PC-3 (cell line): ENCODE measurements at regions not wholly inside any gene's neighbourhood (a gene's known extent, or its start where the extent isn't known, plus 50 kb on each side); places are given as distances from the start of the nearest gene placed in this dataset.

ENCODE experiments used
- ATAC-seq: fragments of 200-7000 bp; cut with Tn5 transposase; 2 replicates; pipeline ENCODE4 v1.9.1; 2020; ENCODE audit warnings: mild to moderate bottlenecking, moderate library complexity
- BruUV-seq: library from RNA; stranded (reverse); fragments of 400-500 nt; replicated peaks from 2 replicates; lab custom pipeline; 2021; lab: Mats Ljungman, UMichigan
- CTCF ChIA-PET: fragments of 300-600 bp; sonication (Branson Sonifier 250); formaldehyde crosslinking; loops from one replicate; lab custom pipeline; 2022; ENCODE audit warnings: antibody characterized with exemption; lab: Charles Lee
- POLR2A ChIA-PET: fragments of 300-600 bp; sonication (Branson Sonifier 250); formaldehyde crosslinking; loops from one replicate; lab custom pipeline; 2022; ENCODE audit warnings: antibody characterized with exemption; ENCODE audit not compliant: unreplicated experiment; lab: Charles Lee
- DNase-seq: peaks from one replicate; pipeline ENCODE4 v3.0.0-alpha.2; 2015
- H2AFZ ChIP-seq: fragments of 300-600 bp; sonication (generic); 2 replicates; pipeline ENCODE4 v1.6.0; 2016; ENCODE audit warnings: antibody characterized with exemption, low read length
- H3F3A ChIP-seq: fragments of 300-600 bp; sonication (generic); one replicate; pipeline ENCODE4 v1.6.0; 2017; ENCODE audit warnings: antibody characterized with exemption, low read length, control low read depth, mild to moderate bottlenecking; ENCODE audit not compliant: unreplicated experiment
- H3K27ac ChIP-seq: fragments of 300-600 bp; sonication (generic); 2 replicates; pipeline ENCODE4 v1.5.1; 2016; ENCODE audit warnings: mild to moderate bottlenecking, low read length
- H3K27me3 ChIP-seq: fragments of 300-600 bp; sonication (generic); 2 replicates; pipeline ENCODE4 v1.6.1; 2016; ENCODE audit warnings: low read length, mixed read lengths
- H3K36me3 ChIP-seq: fragments of 300-600 bp; sonication (generic); 2 replicates; pipeline ENCODE4 v1.6.1; 2016; ENCODE audit warnings: low read depth, mixed run types, low read length, mixed read lengths
- H3K4me1 ChIP-seq: fragments of 300-600 bp; sonication (generic); 2 replicates; pipeline ENCODE4 v1.5.1; 2016; ENCODE audit warnings: low read length; ENCODE audit not compliant: insufficient read depth
- H3K4me2 ChIP-seq: fragments of 300-600 bp; sonication (generic); 2 replicates; pipeline ENCODE4 v1.6.0; 2016; ENCODE audit warnings: low read length
- H3K4me3 ChIP-seq: fragments of 300-600 bp; sonication (generic); 2 replicates; pipeline ENCODE4 v1.5.1; 2016; ENCODE audit warnings: mild to moderate bottlenecking, low read length, mixed read lengths
- H3K79me2 ChIP-seq: fragments of 300-600 bp; sonication (generic); 2 replicates; pipeline ENCODE4 v1.6.1; 2017; ENCODE audit warnings: low read length, mixed read lengths
- H3K9ac ChIP-seq: fragments of 300-600 bp; sonication (generic); 2 replicates; pipeline ENCODE4 v1.6.0; 2016; ENCODE audit warnings: mild to moderate bottlenecking, low read length
- H3K9me2 ChIP-seq: fragments of 300-600 bp; sonication (generic); replicated peaks from 2 replicates; pipeline ENCODE4 v1.6.1; 2016; ENCODE audit warnings: mixed run types, low read length, mixed read lengths
- H3K9me3 ChIP-seq: fragments of 300-600 bp; sonication (generic); 2 replicates; pipeline ENCODE4 v1.6.1; 2016; ENCODE audit warnings: low read length, mixed read lengths
- H4K20me1 ChIP-seq: fragments of 300-600 bp; sonication (generic); 2 replicates; pipeline ENCODE4 v1.6.1; 2016; ENCODE audit warnings: low read length, mixed read lengths
- CTCF ChIP-seq: fragments of 300-600 bp; sonication (generic); conservative IDR thresholded peaks from 2 replicates; pipeline ENCODE4 v1.5.1; 2017; ENCODE audit warnings: antibody characterized with exemption, low read depth, mild to moderate bottlenecking, low read length
- EZH2 ChIP-seq: fragments of 300-600 bp; sonication (generic); IDR thresholded peaks from one replicate; pipeline ENCODE4 v1.6.1; 2017; ENCODE audit warnings: antibody characterized with exemption, mild to moderate bottlenecking, low read length; ENCODE audit not compliant: unreplicated experiment
- EZH2phosphoT487 ChIP-seq: fragments of 300-600 bp; sonication (generic); IDR thresholded peaks from 2 replicates; pipeline ENCODE4 v1.6.1; 2018; ENCODE audit warnings: mild to moderate bottlenecking, antibody characterized with exemption, low read length, borderline replicate concordance
- intact Hi-C: fragments of 100-400 bp; cut with micrococcal nuclease; formaldehyde crosslinking; loops from 2 replicates; pipeline ENCODE4 v1.9.0; 2023

GRCh38 chr7:22561895-22562593, 62.1 kb upstream of the STEAP1B start:
- TF ChIP-seq EZH2 (no peak), EZH2phosphoT487 (no peak), CTCF (no peak)
- H3K9me3 ChIP-seq = no peaks in the 10 kb centered on the region
- no peak overlapping the region for H2AFZ ChIP-seq
- peaks cover 70% of the 10 kb centered on the region for H3K4me1 ChIP-seq
- intact Hi-C loops = loop anchor here (1.0 to 10.0 kb wide), 8 partner anchors 15 to 493 kb away; no protein-coding TSS in a partner anchor
- peak overlapping the region; percentile 95 for H3K27ac ChIP-seq
- peak overlapping the region; percentile 53 for H3K4me2 ChIP-seq
- H4K20me1 ChIP-seq = no peaks in the 10 kb centered on the region
- H3K36me3 ChIP-seq = no peaks in the 10 kb centered on the region
- no peaks in the 10 kb centered on the region for H3K27me3 ChIP-seq
- no TSS peak for BruUV-seq
- peak overlapping the region; percentile 83 for H3K9ac ChIP-seq
- peak; percentile 55 for DNase-seq
- ATAC-seq = peak; percentile 23
- H3F3A ChIP-seq = no peaks in the 10 kb centered on the region
- no peak overlapping the region for H3K4me3 ChIP-seq
- CTCF ChIA-PET = interaction anchor here (0.6 to 4.1 kb wide), 10 partner anchors 11 to 259 kb away, joined by 3 to 88 read pairs (median 4); partner anchors contain the start of gene IL6
- H3K9me2 ChIP-seq = no peaks in the 10 kb centered on the region
- H3K79me2 ChIP-seq = no peaks in the 10 kb centered on the region
- POLR2A ChIA-PET = interaction anchor here (0.6 to 1.6 kb wide), 3 partner anchors 15 to 266 kb away, joined by 4 to 11 read pairs (median 8); no protein-coding TSS in a partner anchor

- BruUV-seq = no TSS peak
- Histone ChIP-seq H3F3A (no peaks in the 10 kb centered on the region), H3K9me2 (no peaks in the 10 kb centered on the region), H3K27ac (peak overlapping the region; percentile 95), H3K4me2 (peak overlapping the region; percentile 53), H3K9me3 (no peaks in the 10 kb centered on the region), H3K4me3 (no peak overlapping the region), H3K9ac (peak overlapping the region; percentile 83), H3K36me3 (no peaks in the 10 kb centered on the region), H2AFZ (no peak overlapping the region), H4K20me1 (no peaks in the 10 kb centered on the region), H3K27me3 (no peaks in the 10 kb centered on the region), H3K4me1 (peaks cover 63% of the 10 kb centered on the region), H3K79me2 (no peaks in the 10 kb centered on the region)
- peak; percentile 64 for ATAC-seq
- peak; percentile 91 for DNase-seq
- CTCF ChIA-PET = interaction anchor here (0.6 to 4.1 kb wide), 11 partner anchors 11 to 259 kb away, joined by 3 to 88 read pairs (median 5); partner anchors contain the start of gene IL6
- POLR2A ChIA-PET = interaction anchor here (0.6 to 1.6 kb wide), 3 partner anchors 16 to 246 kb away, joined by 3 to 11 read pairs (median 9); no protein-coding TSS in a partner anchor
- TF ChIP-seq EZH2phosphoT487 (no peak), EZH2 (no peak), CTCF (no peak)
- intact Hi-C loops = loop anchor here (1.0 to 10.0 kb wide), 8 partner anchors 16 to 493 kb away; no protein-coding TSS in a partner anchor
These were observed 61.4 kb upstream of the STEAP1B start for GRCh38 chr7:22561321-22561811.
